ENCODE measurements at regions not wholly inside any gene's neighbourhood (a gene's known extent, or its start where the extent isn't known, plus 50 kb on each side); places are given as distances from the start of the nearest gene placed in this dataset.

GRCh38 chr4:167883266-167883665 lies 209.1 kb upstream of the ANXA10 start:
- Histone ChIP-seq H3K4me3 (no peak overlapping the region), H3K27ac (no peak overlapping the region), H3K36me3 (no peaks in the 10 kb centered on the region), H3K4me1 (no peaks in the 10 kb centered on the region), H3K9me3 (no peaks in the 10 kb centered on the region), H3K27me3 (no peaks in the 10 kb centered on the region)
- in situ Hi-C loops (cut with MboI; ENCODE audit: low pct_ligation_motif_present in 1 of 4, low pct_unique_long_range_greater_than_20kb in 1 of 4, low sequenced_read_pairs in 3 of 4) = no loop called here
- WGBS, 2 donors (ENCODE audit: low coverage in 1 of 2) = 12% methylated on average over 1 of the region's 1 CpG; no CpG with 5 or more reads in 1 of the 2 donors
- DNase-seq = no peak
- intact Hi-C loops (cut with DNase I; ENCODE audit: low total_unique reads) = no loop called here
- TF ChIP-seq, protein P1, sequence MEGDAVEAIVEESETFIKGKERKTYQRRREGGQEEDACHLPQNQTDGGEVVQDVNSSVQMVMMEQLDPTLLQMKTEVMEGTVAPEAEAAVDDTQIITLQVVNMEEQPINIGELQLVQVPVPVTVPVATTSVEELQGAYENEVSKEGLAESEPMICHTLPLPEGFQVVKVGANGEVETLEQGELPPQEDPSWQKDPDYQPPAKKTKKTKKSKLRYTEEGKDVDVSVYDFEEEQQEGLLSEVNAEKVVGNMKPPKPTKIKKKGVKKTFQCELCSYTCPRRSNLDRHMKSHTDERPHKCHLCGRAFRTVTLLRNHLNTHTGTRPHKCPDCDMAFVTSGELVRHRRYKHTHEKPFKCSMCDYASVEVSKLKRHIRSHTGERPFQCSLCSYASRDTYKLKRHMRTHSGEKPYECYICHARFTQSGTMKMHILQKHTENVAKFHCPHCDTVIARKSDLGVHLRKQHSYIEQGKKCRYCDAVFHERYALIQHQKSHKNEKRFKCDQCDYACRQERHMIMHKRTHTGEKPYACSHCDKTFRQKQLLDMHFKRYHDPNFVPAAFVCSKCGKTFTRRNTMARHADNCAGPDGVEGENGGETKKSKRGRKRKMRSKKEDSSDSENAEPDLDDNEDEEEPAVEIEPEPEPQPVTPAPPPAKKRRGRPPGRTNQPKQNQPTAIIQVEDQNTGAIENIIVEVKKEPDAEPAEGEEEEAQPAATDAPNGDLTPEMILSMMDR (IDR thresholded peaks at IDR 0.05) = no peak
- TF ChIP-seq POLR2AphosphoS5 (IDR thresholded peaks at IDR 0.05) (no peak), POLR2A (IDR thresholded peaks at IDR 0.05) (no peak), EP300 (IDR thresholded peaks at IDR 0.05; ENCODE audit: low read depth) (no peak)

DNA sequence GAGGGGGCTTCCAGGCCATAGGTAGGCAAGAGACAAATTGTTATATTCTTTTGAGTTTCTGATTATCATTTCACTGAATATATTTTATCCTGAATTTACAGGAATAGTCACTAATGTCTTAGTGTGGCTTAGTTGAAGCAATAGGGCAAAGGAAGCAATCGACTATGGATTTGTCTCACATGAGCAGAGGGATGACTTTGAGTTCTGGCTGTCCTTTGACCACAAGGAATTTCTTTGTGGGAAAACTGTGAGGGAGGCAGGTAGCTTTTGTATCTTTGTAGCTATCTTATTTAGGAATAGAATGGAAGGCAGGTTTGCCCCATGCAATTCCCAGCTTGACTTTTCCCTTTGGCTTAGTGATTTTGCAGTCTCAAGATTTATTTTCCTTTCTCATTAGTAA lies 207.3 kb upstream of the ANXA10 start:
- H3K27ac ChIP-seq = no peak overlapping the region
- in situ Hi-C loops (cut with MboI; ENCODE audit: low pct_ligation_motif_present in 1 of 4, low pct_unique_long_range_greater_than_20kb in 1 of 4, low sequenced_read_pairs in 3 of 4) = no loop called here
- no peaks in the 10 kb centered on the region for H3K36me3 ChIP-seq
- H3K4me1 ChIP-seq = no peaks in the 10 kb centered on the region
- H3K27me3 ChIP-seq = no peaks in the 10 kb centered on the region
- no peaks in the 10 kb centered on the region for H3K9me3 ChIP-seq
- H3K4me3 ChIP-seq = no peak overlapping the region
- no peak for TF ChIP-seq POLR2AphosphoS5 (IDR thresholded peaks at IDR 0.05)
- TF ChIP-seq, protein P1 (IDR thresholded peaks at IDR 0.05) = no peak
- TF ChIP-seq EP300 (IDR thresholded peaks at IDR 0.05; ENCODE audit: low read depth) = no peak
- WGBS, 2 donors (ENCODE audit: low coverage in 1 of 2) = 78 to 79% methylated on average over 1 of the region's 1 CpG
- no peak for DNase-seq
- intact Hi-C loops (cut with DNase I; ENCODE audit: low total_unique reads) = no loop called here

DNA sequence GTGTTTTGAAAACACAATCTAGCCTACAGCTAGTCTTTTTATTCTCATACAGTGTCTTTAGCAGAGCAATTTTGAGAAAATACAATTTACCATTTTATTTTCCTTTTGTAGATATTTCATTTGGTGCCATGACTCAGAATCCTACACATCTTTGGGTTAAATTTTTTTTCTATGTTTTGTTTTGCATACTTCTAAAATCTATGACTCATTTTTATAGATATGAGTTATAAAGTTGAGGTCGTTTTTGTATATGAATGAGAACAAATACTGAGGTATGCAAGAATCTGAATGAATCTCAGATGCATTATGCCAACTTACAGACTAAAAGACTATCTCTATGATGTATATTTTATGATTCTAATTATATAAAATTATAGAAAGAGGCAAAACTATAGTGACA lies 206.5 kb upstream of the ANXA10 start:
- Histone ChIP-seq H3K9me3 (no peaks in the 10 kb centered on the region), H3K27me3 (no peaks in the 10 kb centered on the region), H3K36me3 (no peaks in the 10 kb centered on the region), H3K4me1 (no peaks in the 10 kb centered on the region), H3K27ac (no peak overlapping the region), H3K4me3 (no peak overlapping the region)
- intact Hi-C loops (cut with DNase I; ENCODE audit: low total_unique reads) = no loop called here
- WGBS, 2 donors (ENCODE audit: low coverage in 1 of 2) = 13 to 27% methylated on average over 1 of the region's 1 CpG
- no peak for DNase-seq
- in situ Hi-C loops (cut with MboI; ENCODE audit: low pct_ligation_motif_present in 1 of 4, low pct_unique_long_range_greater_than_20kb in 1 of 4, low sequenced_read_pairs in 3 of 4) = no loop called here
- TF ChIP-seq POLR2AphosphoS5 (IDR thresholded peaks at IDR 0.05) (no peak), POLR2A (IDR thresholded peaks at IDR 0.05) (no peak), EP300 (IDR thresholded peaks at IDR 0.05; ENCODE audit: low read depth) (no peak)
- TF ChIP-seq, protein P1 (IDR thresholded peaks at IDR 0.05) = no peak

- 59 to 79% methylated on average over 2 to 6 of the region's 6 CpGs for WGBS, 2 donors (ENCODE audit: low coverage in 1 of 2)
- Histone ChIP-seq H3K36me3 (no peaks in the 10 kb centered on the region), H3K27ac (no peak overlapping the region), H3K4me3 (no peak overlapping the region), H3K27me3 (no peaks in the 10 kb centered on the region), H3K9me3 (no peaks in the 10 kb centered on the region), H3K4me1 (no peaks in the 10 kb centered on the region)
- TF ChIP-seq POLR2AphosphoS5 (IDR thresholded peaks at IDR 0.05) (no peak), POLR2A (IDR thresholded peaks at IDR 0.05) (no peak), EP300 (IDR thresholded peaks at IDR 0.05; ENCODE audit: low read depth) (no peak)
- TF ChIP-seq, protein P1 (IDR thresholded peaks at IDR 0.05) = no peak
- in situ Hi-C loops (cut with MboI; ENCODE audit: low pct_ligation_motif_present in 1 of 4, low pct_unique_long_range_greater_than_20kb in 1 of 4, low sequenced_read_pairs in 3 of 4) = no loop called here
- no peak for DNase-seq
- intact Hi-C loops (cut with DNase I; ENCODE audit: low total_unique reads) = no loop called here
Measured at GRCh38 chr4:167887726-167888125, 204.6 kb upstream of the ANXA10 start.

All from transverse colon (tissue), 4 donors.